SHP77 treated with DMSO at 0.1 percent for 48 hours (cell line): ENCODE measurements at regions not wholly inside any gene's neighbourhood (a gene's known extent, or its start where the extent isn't known, plus 50 kb on each side); places are given as distances from the start of the nearest gene placed in this dataset.
A peak's percentile ranks its signal among the peaks of the same experiment; 100 is the strongest.
"Not testable (repeated sequence)": the region's sequence is repeated elsewhere in the genome, so short reads cannot be mapped to it uniquely, and the experiment has no call there.

Experiments
- DNase-seq: peaks from one replicate; lab custom pipeline; 2025; lab: John Stamatoyannopoulos, UW

DNA sequence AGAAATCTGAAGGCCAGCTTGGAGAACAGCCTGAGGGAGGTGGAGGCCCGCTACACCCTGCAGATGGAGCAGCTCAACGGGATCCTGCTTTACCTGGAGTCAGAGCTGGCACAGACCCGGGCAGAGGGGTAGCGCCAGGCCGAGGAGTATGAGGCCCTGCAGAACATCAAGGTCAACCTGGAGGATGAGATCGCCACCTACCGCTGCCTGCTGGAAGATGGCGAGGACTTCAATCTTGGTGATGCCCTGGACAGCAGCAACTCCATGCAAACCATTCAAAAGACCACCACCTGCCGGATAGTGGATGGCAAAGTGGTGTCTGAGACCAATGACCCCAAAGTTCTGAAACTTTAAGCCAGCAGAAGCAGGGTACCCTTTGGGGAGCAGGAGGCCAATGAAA is 318.4 kb downstream of the ZFHX3 start:
- not testable (repeated sequence) for DNase-seq

DNA sequence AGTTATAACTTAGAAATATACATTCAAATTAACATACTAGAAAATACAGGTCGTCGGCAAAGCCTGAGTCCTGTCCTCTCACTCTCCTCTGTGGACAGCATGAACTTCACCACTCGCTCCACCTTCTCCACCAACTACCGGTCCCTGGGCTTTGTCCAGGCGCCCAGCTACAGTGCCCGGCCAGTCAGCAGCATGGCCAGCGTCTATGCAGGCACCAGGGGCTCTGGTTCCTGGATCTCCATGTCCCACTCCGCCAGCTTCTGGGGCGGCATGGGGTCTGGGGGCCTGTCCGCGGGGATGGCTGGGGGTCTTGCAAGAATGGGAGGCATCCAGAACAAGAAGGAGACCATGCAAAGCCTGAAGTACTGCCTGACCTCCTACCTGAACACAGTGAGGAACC is 319.4 kb downstream of the ZFHX3 start:
- DNase-seq: no peak

DNA sequence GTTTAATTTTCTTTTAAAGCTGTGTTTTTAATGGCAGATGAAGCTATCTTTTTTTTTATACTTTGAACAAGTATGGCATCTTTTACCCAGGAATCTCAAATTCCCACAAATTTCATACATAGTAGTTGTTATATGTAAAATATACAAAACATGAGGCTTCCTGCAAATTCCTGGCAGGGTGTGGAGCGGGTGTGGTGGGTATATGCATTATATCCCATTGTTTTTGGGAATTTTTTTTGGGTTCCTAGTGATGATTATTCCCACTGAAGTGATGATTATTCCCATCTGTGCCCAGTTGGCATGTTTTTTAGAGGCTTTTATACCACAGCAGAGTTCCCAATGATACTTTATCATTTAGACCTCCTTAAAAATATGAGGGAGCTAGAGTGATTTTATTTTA is 320.4 kb downstream of the ZFHX3 start:
- no peak for DNase-seq

DNA sequence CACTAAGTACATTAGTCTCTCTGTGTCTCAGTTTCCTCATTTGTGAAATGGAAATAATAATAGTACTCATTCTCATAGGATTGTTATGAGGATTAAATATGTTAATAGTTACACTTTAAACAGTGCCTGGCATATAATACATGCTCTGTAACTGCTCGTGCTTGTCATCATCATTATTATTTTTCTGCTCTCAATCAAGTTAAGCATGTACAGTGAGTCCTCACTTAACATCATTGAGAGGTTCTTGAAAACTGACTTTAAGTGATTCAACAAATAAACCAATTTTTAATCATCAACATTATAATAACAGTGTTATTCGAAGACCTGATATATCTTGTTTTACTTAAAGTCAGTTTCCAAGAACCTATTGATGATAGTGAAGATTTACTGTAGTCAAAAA is 322.3 kb downstream of the ZFHX3 start:
- no peak for DNase-seq

DNA sequence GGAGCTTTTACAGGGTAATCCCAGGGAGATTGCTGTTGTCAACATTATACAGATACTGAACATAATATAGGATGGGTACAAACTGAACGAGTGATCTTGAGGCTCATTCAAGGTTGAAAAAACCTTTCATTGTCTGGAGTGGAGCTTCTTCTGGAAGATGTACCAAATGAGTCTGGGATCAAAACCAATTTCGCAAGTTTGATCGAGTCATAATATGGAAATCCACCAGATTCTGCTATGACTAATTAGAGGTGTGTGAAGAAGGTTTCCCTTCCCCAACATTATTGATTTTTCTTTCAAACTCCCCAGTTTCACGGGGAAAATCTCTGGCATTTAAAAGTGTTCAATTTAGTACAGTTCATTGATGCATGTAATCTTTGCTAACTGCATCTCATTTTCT is 324.1 kb downstream of the ZFHX3 start:
- no peak for DNase-seq

DNA sequence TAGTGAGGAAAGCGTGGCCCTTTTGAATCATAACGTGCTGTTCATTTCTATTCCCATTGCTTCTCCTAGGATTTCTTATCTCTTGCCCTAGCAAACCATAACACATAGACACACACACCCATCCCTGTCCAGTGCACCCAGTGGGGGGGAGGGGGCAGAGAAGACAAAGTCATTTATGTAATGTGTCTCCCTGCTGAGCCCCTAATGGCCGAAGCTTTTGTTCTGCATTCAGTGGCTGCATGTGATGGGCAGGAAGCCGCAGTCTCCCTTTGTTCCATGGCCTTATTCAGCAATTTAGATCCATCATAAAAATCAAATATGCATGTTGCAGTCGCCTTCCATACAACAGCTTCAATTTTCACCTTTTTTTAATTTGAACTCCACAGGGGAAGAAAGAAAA is 325.4 kb downstream of the ZFHX3 start:
- DNase-seq: no peak

DNA sequence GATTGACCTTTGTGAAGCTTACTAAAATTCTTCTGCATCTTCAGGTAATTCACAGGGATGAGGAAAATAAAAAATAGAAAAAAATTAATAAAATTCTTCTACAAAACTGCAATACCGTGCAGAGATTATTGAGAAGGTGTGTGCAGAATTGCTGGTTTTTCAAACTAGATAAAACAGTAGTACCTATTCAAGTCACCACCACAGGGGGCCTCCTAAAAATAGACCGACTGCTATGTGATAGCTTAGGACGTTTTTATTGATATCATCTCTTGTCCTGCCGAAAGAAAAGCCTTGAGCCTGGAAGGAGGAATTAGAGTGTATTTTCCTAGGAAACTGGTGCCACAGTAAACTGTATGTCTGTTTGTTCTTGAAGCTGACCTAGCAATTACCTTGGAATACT is 325.9 kb downstream of the ZFHX3 start:
- no peak for DNase-seq

DNA sequence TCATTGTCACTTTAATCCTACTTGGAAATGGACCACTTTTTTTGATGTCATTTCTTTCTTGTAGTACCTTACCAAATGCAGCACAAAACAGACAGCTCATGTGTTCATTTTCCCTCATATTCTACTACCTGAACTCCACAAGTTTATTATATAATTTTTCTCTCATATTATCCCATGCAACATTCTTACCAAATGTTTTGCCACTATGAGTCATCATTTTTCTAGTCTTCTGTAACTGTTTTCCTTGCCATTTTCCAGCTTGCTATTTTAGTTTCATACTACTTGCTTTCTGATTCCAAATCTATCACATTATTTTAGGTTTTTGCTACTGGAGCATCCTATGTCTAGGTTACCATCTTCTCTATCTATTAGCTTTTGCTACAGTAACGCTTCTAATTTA is 332.7 kb downstream of the ZFHX3 start:
- DNase-seq: no peak

DNA sequence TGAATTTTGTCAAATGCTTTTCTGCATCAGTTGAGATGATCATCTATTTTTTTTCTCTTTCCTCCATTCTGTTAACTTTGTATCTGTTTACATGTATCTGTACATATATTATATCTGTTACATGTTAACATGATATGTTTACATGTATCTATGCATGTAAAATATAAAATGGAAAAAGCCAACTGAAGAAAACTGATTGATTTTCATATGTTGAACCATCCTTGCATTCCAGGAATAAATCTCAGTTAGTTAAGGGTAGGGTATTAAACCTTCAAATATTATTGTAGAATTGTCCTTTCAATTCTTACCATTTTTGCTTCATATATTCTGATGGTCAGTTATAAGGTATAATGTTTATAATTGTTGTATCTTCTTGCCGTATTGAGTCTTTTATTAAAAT is 336.1 kb downstream of the ZFHX3 start:
- no peak for DNase-seq

DNA sequence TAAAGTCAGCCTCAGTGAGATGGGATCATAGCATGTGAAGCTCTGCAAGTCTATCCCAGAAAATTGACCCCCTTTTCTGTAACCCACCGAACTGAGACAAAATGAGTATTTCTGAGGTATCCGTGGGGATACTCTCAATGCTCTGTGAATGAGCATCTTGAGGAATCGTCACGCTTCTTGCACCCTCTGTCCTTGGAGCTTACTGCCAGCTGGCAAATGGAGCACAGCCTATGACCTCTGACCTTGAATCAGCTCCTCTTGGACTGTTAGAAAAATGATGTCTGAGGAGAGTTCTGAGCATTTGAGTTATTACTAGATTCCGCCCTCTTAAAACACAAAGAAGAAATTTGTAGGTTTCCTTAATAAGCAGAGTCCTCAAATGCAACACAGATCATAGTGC is 342.1 kb downstream of the ZFHX3 start:
- no peak for DNase-seq

DNA sequence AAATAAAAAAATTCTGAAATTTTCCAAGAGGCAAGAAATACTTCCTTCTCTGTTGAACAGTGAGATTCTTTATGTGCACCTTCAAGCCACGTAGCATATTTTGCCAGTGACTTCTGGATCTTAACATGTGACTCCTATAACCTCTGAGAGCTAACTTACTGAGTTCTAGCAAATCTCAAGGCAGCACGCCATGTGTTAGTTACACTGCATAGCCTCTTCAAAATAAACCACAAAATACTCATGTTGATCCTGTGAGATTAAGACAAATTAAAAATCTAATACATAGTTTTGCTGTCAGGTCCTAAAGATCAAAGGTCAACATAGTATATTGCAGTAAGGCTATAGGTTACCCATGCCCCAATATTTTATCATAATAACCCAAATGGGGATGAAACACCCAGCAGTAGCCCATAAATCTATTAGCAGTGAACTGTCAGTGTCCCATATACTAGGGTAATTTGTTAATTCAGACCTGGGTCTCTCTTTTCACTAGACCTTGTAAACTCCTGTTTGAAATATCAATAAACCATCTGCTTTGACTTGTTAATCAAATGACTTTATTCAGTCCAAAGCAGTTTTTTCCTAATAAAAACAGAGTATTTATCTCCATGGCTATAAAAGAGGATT is 343.1 kb downstream of the ZFHX3 start:
- no peak for DNase-seq

DNA sequence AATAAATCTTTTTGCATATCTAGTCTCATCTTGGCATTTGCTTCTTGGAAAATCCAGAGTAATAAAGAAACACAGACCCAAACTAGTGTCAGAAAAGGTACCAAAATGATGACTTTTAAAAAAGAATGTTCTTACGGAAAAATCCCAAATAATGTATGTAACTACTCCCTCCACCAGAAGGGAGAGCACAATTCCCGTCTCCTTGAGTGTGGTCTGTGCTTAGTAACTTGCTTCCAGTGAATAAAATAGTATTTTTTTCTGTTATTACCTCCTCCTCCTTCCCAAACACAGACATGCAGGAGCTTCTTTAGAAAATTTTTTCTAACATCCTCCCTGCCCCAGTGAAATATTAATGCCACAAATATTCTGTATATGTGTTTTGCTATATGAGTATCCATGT is 358.1 kb downstream of the ZFHX3 start:
- DNase-seq: no peak

DNA sequence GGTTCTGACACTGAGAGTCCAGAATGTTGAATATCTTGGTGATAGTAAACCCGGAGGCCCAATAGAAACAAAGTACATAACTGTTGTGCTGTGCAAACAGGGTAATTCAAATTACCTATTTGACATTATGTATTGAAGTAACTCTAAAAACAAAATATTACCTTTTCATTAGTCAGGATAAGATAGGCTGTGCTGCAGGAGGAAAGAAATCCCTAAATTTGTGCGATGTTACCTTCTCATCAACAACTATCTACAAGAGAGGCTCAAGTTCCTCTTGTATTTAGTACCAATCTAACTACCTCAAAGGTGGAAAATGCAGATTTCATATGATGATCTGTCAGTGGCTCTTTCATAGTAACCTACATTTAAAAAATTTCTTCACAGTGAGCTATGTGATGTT is 367.2 kb downstream of the ZFHX3 start:
- no peak for DNase-seq

DNA sequence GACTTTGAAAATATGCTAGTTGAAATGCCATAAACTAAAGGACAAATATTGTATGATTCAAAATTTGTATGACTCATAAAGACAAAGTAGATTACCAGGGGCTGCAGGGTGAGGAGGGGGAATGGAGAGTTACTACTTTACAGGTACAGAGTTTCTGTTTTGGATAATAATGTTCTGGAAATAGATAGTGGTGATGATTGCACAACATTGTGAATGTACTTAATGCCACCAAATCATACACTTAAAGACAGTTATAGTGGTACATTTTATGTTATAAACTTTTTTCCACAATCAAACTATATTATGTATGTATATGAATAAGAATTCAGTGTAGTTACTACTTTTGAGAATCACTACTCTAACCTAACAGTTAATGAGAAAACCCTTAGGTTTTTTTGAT is 368.1 kb downstream of the ZFHX3 start:
- DNase-seq: no peak

DNA sequence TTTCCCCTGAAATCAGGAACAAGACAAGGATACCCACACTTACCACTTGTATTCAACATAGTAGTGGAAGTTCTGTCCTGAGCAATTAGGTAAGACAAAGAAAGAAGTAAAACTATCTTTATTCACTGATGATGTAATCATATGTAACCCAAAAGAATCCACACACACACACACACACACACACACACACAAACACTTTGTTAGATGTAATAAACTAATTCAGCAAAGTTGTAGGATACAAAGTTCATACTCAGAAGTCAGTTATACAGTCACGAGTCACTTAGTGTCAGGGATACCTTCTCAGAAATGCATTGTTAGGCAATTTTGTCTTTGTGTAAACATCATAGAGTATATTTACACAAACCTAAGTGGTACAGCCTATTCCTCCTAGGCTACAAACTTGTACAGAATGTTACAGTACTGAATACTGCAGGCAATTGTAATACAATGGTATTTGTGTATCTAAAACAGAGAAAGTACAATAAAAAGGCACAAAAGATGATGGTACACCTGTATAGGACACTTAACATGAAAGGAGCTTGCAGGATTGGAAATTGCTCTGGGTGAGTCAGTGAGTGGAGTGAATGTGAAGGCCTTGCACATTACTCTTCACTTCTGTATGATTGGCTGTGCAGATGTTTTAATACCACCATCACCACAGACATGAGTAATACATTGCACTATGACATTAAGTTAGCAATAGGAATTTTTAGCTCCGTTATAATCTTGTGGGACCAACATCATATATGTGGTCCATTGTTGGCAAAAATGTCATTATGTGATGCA is 370.1 kb downstream of the ZFHX3 start:
- DNase-seq: no peak

DNA sequence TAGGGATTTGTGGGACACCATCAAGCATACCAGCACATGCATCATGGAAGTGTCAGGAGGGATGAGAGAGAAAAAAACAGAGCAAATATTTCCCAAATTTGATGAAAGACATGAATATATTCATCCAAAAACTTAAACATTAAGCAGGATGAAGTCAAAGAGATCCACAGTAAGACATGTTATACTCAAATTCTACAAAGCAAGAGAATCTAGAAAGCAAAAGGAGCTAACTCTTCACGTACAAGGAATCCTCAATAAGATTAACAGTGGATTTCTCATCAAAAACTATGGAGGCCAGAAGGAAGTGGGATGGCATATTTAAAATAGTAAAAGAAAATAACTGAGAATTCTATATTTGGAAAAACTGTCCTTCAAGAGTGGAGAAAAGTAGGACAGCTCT is 374.8 kb downstream of the ZFHX3 start:
- no peak for DNase-seq

DNA sequence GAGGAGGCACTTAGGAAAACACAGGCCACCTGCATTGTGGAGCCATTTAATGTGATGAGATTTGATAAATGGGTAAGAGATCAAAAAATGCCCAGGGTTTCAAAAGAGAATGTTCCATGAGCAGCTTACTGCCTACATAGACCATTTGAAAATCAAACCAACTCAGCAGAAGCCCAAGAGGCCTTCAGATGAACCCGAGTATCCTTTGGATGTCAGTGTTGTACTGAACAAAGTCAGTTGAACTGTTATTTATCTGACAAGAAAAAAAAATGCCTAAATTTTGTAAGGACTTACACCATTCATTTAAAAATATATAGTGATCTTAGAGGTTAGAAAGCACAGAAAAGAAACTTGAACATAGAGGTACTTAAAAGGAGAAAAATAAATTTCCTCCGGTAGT is 381.7 kb downstream of the ZFHX3 start:
- DNase-seq: no peak

DNA sequence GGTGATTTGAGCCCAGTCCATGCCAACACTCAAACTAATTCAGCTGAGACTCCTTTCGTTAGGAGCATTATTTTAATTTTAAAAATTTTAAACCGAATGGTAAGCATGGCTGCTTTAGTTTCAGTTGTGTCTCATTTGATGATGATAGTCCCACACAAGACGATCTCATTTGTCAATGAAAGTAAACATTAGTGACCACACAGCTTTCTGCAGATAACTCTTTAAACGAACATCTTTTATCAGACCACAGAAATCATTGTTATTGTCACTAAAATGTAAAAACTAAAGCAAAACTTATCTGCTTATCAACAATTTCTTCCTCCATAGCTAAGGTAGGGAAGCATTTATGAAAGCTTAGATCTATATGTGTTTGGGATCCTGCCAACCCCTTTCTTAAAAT is 382.2 kb downstream of the ZFHX3 start:
- DNase-seq: peak; percentile 7

DNA sequence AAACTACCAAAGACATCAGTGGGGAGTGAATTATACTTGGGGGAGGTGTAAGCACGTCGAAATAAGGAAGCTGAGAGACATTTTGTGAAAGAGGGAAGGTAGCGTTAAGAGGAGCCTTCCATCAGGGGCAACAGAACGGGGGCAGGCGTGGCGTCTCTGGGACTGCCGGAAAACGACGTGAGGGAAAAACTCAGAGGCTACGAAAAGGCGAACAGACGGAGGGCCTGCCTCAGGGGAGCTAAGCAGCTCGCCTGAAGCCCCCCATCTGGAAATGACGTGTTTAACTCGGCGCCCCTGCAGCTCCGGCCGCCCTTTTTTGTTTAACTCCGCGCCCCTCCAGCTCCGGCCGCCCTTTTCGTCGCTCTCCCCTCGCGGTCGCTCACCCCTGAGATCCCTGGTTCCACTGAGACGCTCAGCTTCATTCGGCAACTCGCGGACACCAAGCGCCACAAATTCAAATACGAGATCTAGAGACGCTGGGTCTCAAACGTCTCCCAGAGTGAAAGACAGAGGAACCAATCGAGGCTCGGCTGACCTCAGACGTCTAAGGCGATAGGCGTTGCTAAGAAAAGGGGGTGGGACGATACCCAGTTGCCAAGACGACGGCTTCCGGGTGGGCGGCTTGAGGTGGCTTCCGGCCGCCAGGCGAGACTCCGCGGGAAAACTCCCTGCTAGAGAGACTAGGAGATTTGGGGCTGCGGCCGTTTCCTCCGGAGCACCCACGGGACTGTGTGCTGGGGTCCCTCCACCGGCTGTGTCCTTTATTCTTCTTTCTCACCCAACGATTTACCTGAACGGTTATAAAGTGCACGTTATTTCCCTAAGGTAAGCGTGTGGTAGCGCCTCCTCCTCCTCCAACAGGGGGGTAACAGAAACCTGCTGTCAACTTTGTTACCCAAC is 383.2 kb downstream of the ZFHX3 start:
- DNase-seq: peak; percentile 93

DNA sequence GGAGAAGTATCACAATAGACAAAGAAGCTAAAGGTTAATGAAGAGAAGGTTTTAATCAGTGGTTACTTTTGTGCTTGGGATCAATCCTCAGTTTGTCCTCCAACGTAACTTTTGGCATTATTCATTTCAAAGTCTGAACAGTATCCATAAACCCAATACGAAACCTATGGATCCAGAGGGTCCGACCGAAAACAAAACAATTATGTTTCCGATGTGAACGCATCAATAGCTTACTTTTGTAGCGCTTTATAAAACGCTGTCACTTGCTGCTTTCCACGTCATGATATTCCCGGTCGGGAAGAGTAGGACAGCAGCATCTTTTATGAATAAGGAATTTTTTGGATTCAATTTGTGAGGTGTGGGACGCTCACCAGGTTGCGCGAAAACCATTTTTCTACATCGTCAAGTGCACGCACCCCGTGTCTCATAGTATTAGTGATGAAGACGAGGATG is 383.8 kb downstream of the ZFHX3 start:
- no peak for DNase-seq

DNA sequence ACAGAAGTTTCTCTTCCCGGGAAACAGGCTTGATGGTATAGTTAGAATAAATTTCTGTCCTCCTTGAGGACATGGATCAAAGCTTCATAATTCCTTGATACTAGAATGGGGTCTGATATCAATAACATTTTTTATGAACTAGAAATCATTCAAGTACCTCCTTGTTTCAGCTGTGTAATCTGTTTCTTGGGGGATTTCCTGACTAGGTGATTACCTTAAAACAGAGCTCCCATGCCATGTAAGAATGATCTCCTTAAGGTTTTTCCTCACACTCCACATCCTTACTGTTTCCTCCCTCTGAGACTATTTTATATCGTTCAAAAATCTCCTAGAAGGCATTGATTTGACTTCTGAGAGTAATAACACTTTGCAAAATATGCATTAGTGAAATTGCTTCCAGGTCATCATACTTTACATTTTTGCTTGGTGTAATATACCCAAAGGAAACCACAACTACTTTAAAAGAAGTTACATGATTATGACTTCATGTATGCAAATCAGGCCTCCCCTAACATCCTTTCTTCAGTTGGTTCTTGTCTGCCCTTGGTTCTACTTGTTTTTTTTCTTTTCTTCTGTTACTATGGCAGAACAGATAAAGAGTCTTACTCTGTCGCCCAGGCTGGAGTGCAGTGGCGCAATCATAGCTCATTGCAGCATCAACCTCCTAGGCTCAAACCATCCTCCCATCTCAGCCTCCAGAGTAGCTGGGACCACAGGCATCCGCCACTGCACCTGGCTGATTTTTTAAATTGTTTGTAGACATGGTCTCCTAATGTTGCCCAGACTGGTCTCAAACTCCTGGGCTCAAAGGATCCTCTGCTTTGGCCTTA is 388.8 kb downstream of the ZFHX3 start:
- DNase-seq: no peak

DNA sequence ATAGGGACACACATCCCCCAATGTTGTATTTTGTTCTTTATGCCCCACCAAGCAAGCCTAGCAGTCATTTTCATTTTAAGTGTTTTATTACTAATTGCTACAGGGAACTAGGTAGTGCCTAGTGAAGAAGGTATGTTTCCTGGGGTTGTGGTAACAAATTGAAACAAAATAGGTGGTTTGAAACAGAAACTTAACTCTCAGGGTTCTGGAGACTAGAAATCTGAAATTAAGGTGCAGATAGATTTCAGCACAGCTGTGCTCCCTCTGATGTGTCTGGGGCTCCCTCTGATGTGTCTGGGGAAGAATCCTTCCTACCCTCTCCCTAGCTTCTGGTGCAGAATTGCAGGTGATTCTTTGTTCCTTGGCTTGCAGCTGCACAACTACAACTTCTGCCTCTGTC is 390.1 kb downstream of the ZFHX3 start:
- DNase-seq: no peak
